Fibroblast of lung (primary cell): ENCODE measurements at regions not wholly inside any gene's neighbourhood (a gene's known extent, or its start where the extent isn't known, plus 50 kb on each side); places are given as distances from the start of the nearest gene placed in this dataset.
A peak's percentile ranks its signal among the peaks of the same experiment; 100 is the strongest.

Experiments used
- DNase-seq, 2 donors: peaks; one replicate each; pipeline versions ENCODE4 v3.0.0 to v3.0.0-alpha.2; 2010; ENCODE audit warnings: low read depth in 2 of 2
- H2AFZ ChIP-seq: 2 replicates; pipeline ENCODE4 v1.5.1; 2012; ENCODE audit warnings: low read length, control low read depth, inconsistent platforms
- H3K27ac ChIP-seq: 2 replicates; pipeline ENCODE4 v1.5.1; 2011; ENCODE audit warnings: low read length, control low read depth; ENCODE audit not compliant: insufficient read depth
- H3K27me3 ChIP-seq: 2 replicates; pipeline ENCODE4 v1.5.1; 2011; ENCODE audit warnings: mild to moderate bottlenecking, low read length; ENCODE audit not compliant: control insufficient read depth, insufficient read depth
- H3K36me3 ChIP-seq: 2 replicates; pipeline ENCODE4 v1.5.1; 2011; ENCODE audit warnings: low read length; ENCODE audit not compliant: control insufficient read depth, insufficient read depth
- H3K4me1 ChIP-seq: 2 replicates; pipeline ENCODE4 v1.5.1; 2011; ENCODE audit warnings: low read length; ENCODE audit not compliant: control insufficient read depth, insufficient read depth; ENCODE audit errors: extremely low read depth
- H3K4me2 ChIP-seq: 2 replicates; pipeline ENCODE4 v1.5.1; 2011; ENCODE audit warnings: low read length, control low read depth; ENCODE audit not compliant: insufficient read depth; ENCODE audit errors: extremely low read depth
- H3K4me3 ChIP-seq, 4 experiments: fragments of 200-600 bp in 1 of 4; sonication (generic) in 1 of 4; replicated peaks in 1 of 4; 2 replicates each; pipeline ENCODE4 v1.5.1; 2011 to 2016; ENCODE audit warnings: low read length in 4 of 4, low read depth in 3 of 4, mild to moderate bottlenecking in 3 of 4, control low read depth in 2 of 4, inconsistent platforms in 1 of 4, mixed read lengths in 1 of 4; ENCODE audit not compliant: insufficient read depth in 1 of 4; ENCODE audit errors: control extremely low read depth in 1 of 4
- H3K79me2 ChIP-seq: 2 replicates; pipeline ENCODE4 v1.5.1; 2012; ENCODE audit warnings: mild to moderate bottlenecking, low read length, inconsistent platforms; ENCODE audit not compliant: control insufficient read depth, insufficient read depth
- H3K9ac ChIP-seq: 2 replicates; pipeline ENCODE4 v1.5.1; 2011; ENCODE audit warnings: mild to moderate bottlenecking, low read length, control low read depth; ENCODE audit not compliant: insufficient read depth
- H3K9me3 ChIP-seq: 2 replicates; pipeline ENCODE4 v1.5.1; 2012; ENCODE audit warnings: low read depth, low read length; ENCODE audit not compliant: control insufficient read depth, insufficient read depth
- H4K20me1 ChIP-seq: 2 replicates; pipeline ENCODE4 v1.5.1; 2011; ENCODE audit warnings: low read length; ENCODE audit not compliant: control insufficient read depth, insufficient read depth; ENCODE audit errors: extremely low read depth
- EZH2 ChIP-seq: IDR thresholded peaks from 2 replicates; pipeline ENCODE4 v1.5.1; 2012; ENCODE audit warnings: low read length, control low read depth, mild to moderate bottlenecking; ENCODE audit errors: missing control alignments
- TF ChIP-seq, protein P1 (sequence below), 2 donors: IDR thresholded peaks in 1 of 2; conservative IDR thresholded peaks in 1 of 2; 1 replicate in 1 of 2; 2 replicates in 1 of 2; pipeline ENCODE4 v1.5.1; 2011 to 2012; ENCODE audit warnings: low read length in 2 of 2, control low read depth in 1 of 2, inconsistent platforms in 1 of 2, low read depth in 1 of 2, mild to moderate bottlenecking in 1 of 2

DNA sequence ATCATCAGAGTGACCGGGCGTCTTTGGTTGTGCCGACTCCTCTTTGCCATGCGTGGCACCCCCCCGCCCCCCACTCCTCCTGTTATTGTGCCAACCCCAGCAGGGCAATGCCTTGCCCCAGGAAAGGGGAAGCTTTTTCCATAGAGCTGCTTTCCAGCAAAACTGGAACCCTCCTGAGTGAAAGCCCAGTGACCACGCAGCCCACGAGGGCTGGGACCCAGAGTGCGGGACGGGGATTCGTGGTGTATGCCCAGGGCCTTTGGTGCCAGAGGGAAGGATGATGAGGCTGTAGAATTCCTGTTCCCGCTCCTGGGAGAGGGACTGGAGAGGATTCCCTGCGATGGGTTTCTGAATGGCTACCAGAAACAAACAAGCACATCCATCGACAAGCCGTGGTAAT, 116.8 kb upstream of the BACH2 start:
- peaks cover 2% of the 10 kb centered on the region for H3K27me3 ChIP-seq
- no peak overlapping the region for H3K9ac ChIP-seq
- no peak for DNase-seq
- peak overlapping the region; percentile 20 to 52 (median 36) for H3K4me3 ChIP-seq
- H3K9me3 ChIP-seq = no peaks in the 10 kb centered on the region
- H3K79me2 ChIP-seq = no peaks in the 10 kb centered on the region
- H4K20me1 ChIP-seq = peaks cover 2% of the 10 kb centered on the region
- peak overlapping the region; percentile 23 for H2AFZ ChIP-seq
- no peaks in the 10 kb centered on the region for H3K4me1 ChIP-seq
- H3K4me2 ChIP-seq = peak overlapping the region; percentile 61
- H3K36me3 ChIP-seq = no peaks in the 10 kb centered on the region
- no peak overlapping the region for H3K27ac ChIP-seq
- TF ChIP-seq, protein P1, sequence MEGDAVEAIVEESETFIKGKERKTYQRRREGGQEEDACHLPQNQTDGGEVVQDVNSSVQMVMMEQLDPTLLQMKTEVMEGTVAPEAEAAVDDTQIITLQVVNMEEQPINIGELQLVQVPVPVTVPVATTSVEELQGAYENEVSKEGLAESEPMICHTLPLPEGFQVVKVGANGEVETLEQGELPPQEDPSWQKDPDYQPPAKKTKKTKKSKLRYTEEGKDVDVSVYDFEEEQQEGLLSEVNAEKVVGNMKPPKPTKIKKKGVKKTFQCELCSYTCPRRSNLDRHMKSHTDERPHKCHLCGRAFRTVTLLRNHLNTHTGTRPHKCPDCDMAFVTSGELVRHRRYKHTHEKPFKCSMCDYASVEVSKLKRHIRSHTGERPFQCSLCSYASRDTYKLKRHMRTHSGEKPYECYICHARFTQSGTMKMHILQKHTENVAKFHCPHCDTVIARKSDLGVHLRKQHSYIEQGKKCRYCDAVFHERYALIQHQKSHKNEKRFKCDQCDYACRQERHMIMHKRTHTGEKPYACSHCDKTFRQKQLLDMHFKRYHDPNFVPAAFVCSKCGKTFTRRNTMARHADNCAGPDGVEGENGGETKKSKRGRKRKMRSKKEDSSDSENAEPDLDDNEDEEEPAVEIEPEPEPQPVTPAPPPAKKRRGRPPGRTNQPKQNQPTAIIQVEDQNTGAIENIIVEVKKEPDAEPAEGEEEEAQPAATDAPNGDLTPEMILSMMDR (conservative IDR thresholded peaks at IDR 0.05 in 1 of 2, IDR thresholded peaks at IDR 0.05 in 1 of 2; ENCODE audit: low read depth in 1 of 2, low read length in 2 of 2) = no peak
- no peak for TF ChIP-seq EZH2

DNA sequence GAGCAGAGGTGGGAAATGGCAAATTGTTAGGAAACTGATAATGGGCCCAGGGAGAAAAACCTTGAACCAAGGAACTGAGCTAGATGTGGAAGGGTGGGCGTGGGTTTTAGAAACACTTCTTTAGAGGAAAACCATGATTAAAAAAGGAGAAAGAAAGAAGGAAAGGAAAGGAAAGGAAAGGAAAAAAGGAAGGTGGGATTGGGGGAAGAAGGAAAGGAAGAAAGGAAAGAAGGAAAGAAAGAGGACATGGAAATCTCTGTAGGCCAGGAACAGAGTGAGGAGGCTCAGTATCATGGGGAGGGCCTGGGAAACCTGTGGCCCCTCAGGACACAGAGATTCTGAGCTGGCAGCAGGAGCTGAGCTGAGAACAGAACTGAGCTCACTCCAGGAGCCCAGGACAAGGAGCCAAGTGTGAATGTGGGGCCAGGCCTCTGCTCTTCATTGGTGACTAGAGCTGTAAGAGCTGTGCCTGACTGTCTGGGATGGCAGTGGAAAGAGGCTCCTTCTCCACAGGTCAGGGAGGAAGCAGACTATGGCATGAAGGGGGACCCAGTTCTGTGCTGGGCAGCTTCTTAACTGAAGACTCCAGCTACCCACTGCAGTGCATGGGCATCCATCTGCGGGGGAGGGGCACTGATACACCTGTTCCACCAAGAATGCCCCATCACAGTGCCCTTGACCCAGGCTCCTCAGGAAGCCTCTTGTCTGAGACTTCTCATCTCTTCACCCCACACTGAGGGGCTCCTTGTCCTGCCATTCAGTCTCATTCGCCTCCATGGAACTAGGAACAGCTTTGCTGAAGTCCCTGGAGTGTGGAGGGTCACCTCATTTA, 116.1 kb upstream of the BACH2 start:
- H3K9me3 ChIP-seq = no peaks in the 10 kb centered on the region
- no peak overlapping the region for H2AFZ ChIP-seq
- H3K27ac ChIP-seq = no peak overlapping the region
- H4K20me1 ChIP-seq = peaks cover 2% of the 10 kb centered on the region
- H3K36me3 ChIP-seq = no peaks in the 10 kb centered on the region
- H3K9ac ChIP-seq = no peak overlapping the region
- no peak overlapping the region for H3K4me3 ChIP-seq
- no peak for DNase-seq
- H3K27me3 ChIP-seq = no peaks in the 10 kb centered on the region
- no peaks in the 10 kb centered on the region for H3K4me1 ChIP-seq
- no peak overlapping the region for H3K4me2 ChIP-seq
- TF ChIP-seq EZH2 = no peak
- TF ChIP-seq, protein P1 (conservative IDR thresholded peaks at IDR 0.05 in 1 of 2, IDR thresholded peaks at IDR 0.05 in 1 of 2; ENCODE audit: low read depth in 1 of 2, low read length in 2 of 2) = no peak
- H3K79me2 ChIP-seq = no peaks in the 10 kb centered on the region

DNA sequence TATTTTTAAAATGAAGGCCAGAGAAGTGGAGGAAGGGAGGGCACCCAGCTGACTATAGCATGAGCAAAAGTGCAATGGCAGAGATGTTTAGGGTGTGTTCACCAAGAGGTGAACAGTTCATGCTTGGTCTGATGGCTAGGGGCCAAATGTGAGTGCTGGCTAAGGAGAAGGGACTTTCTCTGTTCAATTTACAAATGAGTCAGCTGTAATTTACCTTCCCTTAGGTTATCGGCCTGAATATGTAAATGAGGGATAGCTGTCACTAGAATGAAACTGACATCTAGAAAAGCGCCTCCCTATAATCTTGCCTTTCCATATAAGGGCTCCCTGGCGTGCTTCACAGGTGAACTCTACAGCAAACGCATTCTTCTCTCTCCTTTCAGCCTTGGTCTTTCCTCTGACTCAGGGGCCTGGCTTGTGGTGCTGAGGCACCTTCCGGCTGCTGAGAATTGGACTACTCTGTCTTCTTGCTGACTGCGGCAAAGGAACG, 114.7 kb upstream of the BACH2 start:
- Histone ChIP-seq H3K9ac (no peak overlapping the region), H3K9me3 (no peaks in the 10 kb centered on the region), H4K20me1 (peaks cover 2% of the 10 kb centered on the region), H3K4me2 (no peak overlapping the region), H3K4me1 (no peaks in the 10 kb centered on the region), H3K79me2 (no peaks in the 10 kb centered on the region), H2AFZ (no peak overlapping the region), H3K36me3 (no peaks in the 10 kb centered on the region), H3K27ac (no peak overlapping the region), H3K27me3 (no peaks in the 10 kb centered on the region), H3K4me3 (no peak overlapping the region)
- TF ChIP-seq EZH2 = no peak
- TF ChIP-seq, protein P1 (conservative IDR thresholded peaks at IDR 0.05 in 1 of 2, IDR thresholded peaks at IDR 0.05 in 1 of 2; ENCODE audit: low read depth in 1 of 2, low read length in 2 of 2) = no peak
- DNase-seq = peak; percentile 26 to 74
